ENCODE measurements at regions not wholly inside any gene's neighbourhood (a gene's known extent, or its start where the extent isn't known, plus 50 kb on each side); places are given as distances from the start of the nearest gene placed in this dataset.

DNA sequence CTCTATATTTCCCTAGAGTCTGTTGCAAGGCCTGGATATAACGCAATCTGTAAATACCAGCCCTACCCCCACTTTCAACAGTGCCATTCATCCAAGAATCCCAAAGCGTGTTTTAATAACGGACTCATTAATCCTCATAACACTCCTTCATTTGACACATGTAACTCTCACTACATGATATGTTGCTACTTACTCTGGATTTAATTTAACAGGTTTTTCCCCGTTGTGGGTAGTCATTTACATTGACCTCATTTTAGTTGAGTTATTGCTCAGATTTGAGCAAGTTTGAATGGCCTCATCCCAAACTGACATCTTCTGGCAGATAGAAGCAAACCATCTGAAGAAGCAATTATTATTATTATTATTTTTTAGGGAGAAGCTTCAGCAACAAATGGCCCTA, 125.4 kb upstream of the NPVF start:
- 27% methylated on average over 4 of the region's 4 CpGs for WGBS (ENCODE audit: missing lambda C conversion rate)
- ChIA-PET CTCF (no interaction called here), POLR2A (no interaction called here)
- no peak for FAIRE-seq
- Histone ChIP-seq H3K27ac (no peak overlapping the region), H3K4me2 (no peak overlapping the region), H3K9me3 (no peaks in the 10 kb centered on the region), H3K4me1 (no peaks in the 10 kb centered on the region), H3K4me3 (no peak overlapping the region)
- TF ChIP-seq POLR2A (IDR thresholded peaks at IDR 0.05; ENCODE audit: low read length) (no peak), JUNB (IDR thresholded peaks at IDR 0.05) (no peak), HDAC2 (IDR thresholded peaks at IDR 0.05) (no peak), HOXB5 (CRISPR knock-in tag; IDR thresholded peaks at IDR 0.05) (no peak), JUN (IDR thresholded peaks at IDR 0.05) (no peak), SREBF2 (IDR thresholded peaks at IDR 0.05) (no peak), HEYL (CRISPR knock-in tag; IDR thresholded peaks at IDR 0.05) (no peak), ESRRA (IDR thresholded peaks at IDR 0.05; ENCODE audit: borderline replicate concordance, low read length) (no peak)
- TF ChIP-seq, protein P1, sequence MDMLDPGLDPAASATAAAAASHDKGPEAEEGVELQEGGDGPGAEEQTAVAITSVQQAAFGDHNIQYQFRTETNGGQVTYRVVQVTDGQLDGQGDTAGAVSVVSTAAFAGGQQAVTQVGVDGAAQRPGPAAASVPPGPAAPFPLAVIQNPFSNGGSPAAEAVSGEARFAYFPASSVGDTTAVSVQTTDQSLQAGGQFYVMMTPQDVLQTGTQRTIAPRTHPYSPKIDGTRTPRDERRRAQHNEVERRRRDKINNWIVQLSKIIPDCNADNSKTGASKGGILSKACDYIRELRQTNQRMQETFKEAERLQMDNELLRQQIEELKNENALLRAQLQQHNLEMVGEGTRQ (IDR thresholded peaks at IDR 0.05), result no peak
- TF ChIP-seq, protein P2, sequence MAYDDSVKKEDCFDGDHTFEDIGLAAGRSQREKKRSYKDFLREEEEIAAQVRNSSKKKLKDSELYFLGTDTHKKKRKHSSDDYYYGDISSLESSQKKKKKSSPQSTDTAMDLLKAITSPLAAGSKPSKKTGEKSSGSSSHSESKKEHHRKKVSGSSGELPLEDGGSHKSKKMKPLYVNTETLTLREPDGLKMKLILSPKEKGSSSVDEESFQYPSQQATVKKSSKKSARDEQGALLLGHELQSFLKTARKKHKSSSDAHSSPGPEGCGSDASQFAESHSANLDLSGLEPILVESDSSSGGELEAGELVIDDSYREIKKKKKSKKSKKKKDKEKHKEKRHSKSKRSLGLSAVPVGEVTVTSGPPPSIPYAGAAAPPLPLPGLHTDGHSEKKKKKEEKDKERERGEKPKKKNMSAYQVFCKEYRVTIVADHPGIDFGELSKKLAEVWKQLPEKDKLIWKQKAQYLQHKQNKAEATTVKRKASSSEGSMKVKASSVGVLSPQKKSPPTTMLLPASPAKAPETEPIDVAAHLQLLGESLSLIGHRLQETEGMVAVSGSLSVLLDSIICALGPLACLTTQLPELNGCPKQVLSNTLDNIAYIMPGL (CRISPR knock-in tag; IDR thresholded peaks at IDR 0.05; ENCODE audit: borderline replicate concordance), result no peak
- DNase-seq (ENCODE audit: low read depth in 1 of 2, low spot score in 1 of 2), result no peak
- no peak for ATAC-seq

DNA sequence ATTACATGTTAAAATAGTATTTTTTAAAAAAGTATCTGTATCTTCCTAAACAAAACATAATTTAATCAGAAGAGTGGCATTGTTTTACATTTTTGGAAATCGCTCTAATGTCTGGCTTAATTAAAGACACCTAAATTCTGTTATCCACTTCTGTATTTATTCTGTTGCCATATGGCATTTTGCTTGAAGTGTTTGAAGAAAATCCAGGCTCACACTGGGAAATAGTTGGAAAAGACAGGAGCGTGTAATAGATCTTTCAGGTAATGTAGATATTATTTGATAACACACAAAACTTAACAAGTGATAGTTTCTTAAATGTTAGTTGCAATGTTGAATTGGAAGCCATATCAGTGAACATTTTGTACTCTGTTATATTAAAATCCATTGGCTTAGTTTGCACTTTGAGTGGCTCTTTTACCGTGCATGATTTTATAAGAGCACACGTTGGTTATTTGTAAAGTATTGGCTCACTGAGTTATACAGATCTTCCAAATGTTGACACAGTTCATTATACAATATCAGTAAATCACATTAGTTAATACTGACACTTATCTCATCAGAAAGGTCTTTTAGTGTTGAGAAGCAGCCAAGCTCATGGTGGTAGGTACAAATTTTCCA, 128.4 kb upstream of the NPVF start:
- no peaks in the 10 kb centered on the region for H3K9me3 ChIP-seq
- no peak for ATAC-seq
- POLR2A ChIA-PET, result no interaction called here

DNA sequence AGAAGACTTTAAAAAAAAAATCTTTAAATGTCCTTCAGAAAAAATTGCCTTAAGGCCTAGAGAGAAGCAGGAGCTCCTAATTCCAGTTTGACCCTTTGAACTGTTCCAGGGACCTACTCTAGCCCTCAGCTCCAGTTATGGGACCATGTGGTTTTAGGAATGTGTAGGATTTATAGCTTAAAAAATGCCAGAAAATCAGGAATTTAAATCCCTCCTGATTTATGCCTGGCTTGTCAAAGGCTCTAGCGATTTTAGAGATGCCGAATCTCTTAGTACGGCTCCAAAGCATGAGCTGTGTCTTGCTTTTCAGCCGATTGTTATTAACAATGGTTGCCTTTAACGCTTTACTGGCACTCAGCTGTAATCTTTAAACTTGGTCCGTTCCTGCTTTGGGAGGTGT, 130.6 kb upstream of the NPVF start:
- CTCF ChIA-PET, result interaction anchor here (0.7 kb wide), 1 partner anchor 215 kb away, joined by 3 read pairs; no protein-coding TSS in a partner anchor
- TF ChIP-seq POLR2AphosphoS2 (conservative IDR thresholded peaks at IDR 0.05; ENCODE audit: low read length) (no peak), EHF (CRISPR knock-in tag; IDR thresholded peaks at IDR 0.05) (no peak), MYC (IDR thresholded peaks at IDR 0.05; ENCODE audit: borderline replicate concordance, low read length) (no peak), JUNB (IDR thresholded peaks at IDR 0.05) (no peak), POLR2A (IDR thresholded peaks at IDR 0.05; ENCODE audit: low read length) (no peak), NR3C1 (IDR thresholded peaks at IDR 0.05) (no peak), RAD21 (conservative IDR thresholded peaks at IDR 0.05 in 1 of 2, IDR thresholded peaks at IDR 0.05 in 1 of 2) (no peak)
- TF ChIP-seq, protein P2 (CRISPR knock-in tag; IDR thresholded peaks at IDR 0.05; ENCODE audit: borderline replicate concordance), result no peak
- TF ChIP-seq, protein P3, sequence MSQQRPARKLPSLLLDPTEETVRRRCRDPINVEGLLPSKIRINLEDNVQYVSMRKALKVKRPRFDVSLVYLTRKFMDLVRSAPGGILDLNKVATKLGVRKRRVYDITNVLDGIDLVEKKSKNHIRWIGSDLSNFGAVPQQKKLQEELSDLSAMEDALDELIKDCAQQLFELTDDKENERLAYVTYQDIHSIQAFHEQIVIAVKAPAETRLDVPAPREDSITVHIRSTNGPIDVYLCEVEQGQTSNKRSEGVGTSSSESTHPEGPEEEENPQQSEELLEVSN (IDR thresholded peaks at IDR 0.05; ENCODE audit: borderline replicate concordance, low read depth), result no peak
- TF ChIP-seq, protein P1 (IDR thresholded peaks at IDR 0.05), result no peak
- no peaks in the 10 kb centered on the region for H3K9me3 ChIP-seq
- no peak overlapping the region for H3K4me2 ChIP-seq
- DNase-seq (ENCODE audit: low read depth in 1 of 2, low spot score in 1 of 2) (no peak), ATAC-seq (no peak), FAIRE-seq (no peak)
- 45% methylated on average over 6 of the region's 6 CpGs for WGBS (ENCODE audit: missing lambda C conversion rate)
- POLR2A ChIA-PET, result no interaction called here
- H3K4me3 ChIP-seq, result no peak overlapping the region
- H3K4me1 ChIP-seq, result no peaks in the 10 kb centered on the region
- no peak overlapping the region for H3K27ac ChIP-seq

More for the DNA sequence above, 128.4 kb upstream of the NPVF start:
- FAIRE-seq (no peak), DNase-seq (ENCODE audit: low read depth in 1 of 2, low spot score in 1 of 2) (no peak)
- 7% methylated on average over 4 of the region's 4 CpGs for WGBS (ENCODE audit: missing lambda C conversion rate)
- Histone ChIP-seq H3K4me1 (no peaks in the 10 kb centered on the region), H3K27ac (no peak overlapping the region), H3K4me3 (no peak overlapping the region), H3K4me2 (no peak overlapping the region)
- no peak for TF ChIP-seq TP53 (CRISPR knock-in tag; IDR thresholded peaks at IDR 0.05)
- no peak for TF ChIP-seq MAFK (IDR thresholded peaks at IDR 0.05; ENCODE audit: partially characterized antibody)
- no peak for TF ChIP-seq CBX2 (IDR thresholded peaks at IDR 0.05; ENCODE audit: borderline replicate concordance, low read depth)
- no peak for TF ChIP-seq HOXB13 (CRISPR knock-in tag; IDR thresholded peaks at IDR 0.05; ENCODE audit: low read depth)
- TF ChIP-seq BHLHE40 (IDR thresholded peaks at IDR 0.05; ENCODE audit: low read depth, low read length), result no peak
- TF ChIP-seq, protein P1 (IDR thresholded peaks at IDR 0.05), result no peak
- TF ChIP-seq, protein P2 (CRISPR knock-in tag; IDR thresholded peaks at IDR 0.05; ENCODE audit: borderline replicate concordance), result no peak
- no peak for TF ChIP-seq HOXA7 (CRISPR knock-in tag; IDR thresholded peaks at IDR 0.05)
- no peak for TF ChIP-seq RAD21 (conservative IDR thresholded peaks at IDR 0.05 in 1 of 2, IDR thresholded peaks at IDR 0.05 in 1 of 2)
- TF ChIP-seq KDM1A (IDR thresholded peaks at IDR 0.05; ENCODE audit: low read depth), result no peak
- TF ChIP-seq HEYL (CRISPR knock-in tag; IDR thresholded peaks at IDR 0.05), result no peak
- TF ChIP-seq GATA3 (IDR thresholded peaks at IDR 0.05; ENCODE audit: borderline replicate concordance), result no peak
- TF ChIP-seq FOSL2 (IDR thresholded peaks at IDR 0.05), result no peak
- TF ChIP-seq FOSL2 (CRISPR knock-in tag; IDR thresholded peaks at IDR 0.05), result no peak
- CTCF ChIA-PET, result no interaction called here

Data from A549 (cell line).